ENCODE measurements at regions not wholly inside any gene's neighbourhood (a gene's known extent, or its start where the extent isn't known, plus 50 kb on each side); places are given as distances from the start of the nearest gene placed in this dataset.

DNA sequence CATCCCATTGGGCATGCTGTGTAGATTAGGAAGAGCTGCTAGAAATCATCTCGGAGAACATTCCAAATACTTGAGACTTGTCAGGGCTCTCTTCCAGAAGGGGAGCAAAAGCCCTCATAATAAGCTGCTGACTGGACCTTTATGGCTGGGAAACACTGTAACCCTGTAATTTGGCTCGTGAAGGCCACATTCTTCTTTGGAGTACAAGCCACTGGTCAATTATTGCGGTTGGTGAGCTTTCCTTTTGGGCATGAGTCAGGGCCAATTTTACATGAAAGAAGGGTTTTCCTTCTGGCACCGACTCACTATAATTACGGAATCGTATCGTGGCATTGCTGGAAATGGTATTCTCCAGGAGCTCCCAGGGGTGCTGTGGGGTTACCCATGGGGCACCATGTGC lies 434.5 kb upstream of the RGMA start:
- H3K4me3 Mint-ChIP-seq = no peak overlapping the region
- TF ChIP-seq, protein P1, sequence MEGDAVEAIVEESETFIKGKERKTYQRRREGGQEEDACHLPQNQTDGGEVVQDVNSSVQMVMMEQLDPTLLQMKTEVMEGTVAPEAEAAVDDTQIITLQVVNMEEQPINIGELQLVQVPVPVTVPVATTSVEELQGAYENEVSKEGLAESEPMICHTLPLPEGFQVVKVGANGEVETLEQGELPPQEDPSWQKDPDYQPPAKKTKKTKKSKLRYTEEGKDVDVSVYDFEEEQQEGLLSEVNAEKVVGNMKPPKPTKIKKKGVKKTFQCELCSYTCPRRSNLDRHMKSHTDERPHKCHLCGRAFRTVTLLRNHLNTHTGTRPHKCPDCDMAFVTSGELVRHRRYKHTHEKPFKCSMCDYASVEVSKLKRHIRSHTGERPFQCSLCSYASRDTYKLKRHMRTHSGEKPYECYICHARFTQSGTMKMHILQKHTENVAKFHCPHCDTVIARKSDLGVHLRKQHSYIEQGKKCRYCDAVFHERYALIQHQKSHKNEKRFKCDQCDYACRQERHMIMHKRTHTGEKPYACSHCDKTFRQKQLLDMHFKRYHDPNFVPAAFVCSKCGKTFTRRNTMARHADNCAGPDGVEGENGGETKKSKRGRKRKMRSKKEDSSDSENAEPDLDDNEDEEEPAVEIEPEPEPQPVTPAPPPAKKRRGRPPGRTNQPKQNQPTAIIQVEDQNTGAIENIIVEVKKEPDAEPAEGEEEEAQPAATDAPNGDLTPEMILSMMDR (conservative IDR thresholded peaks at IDR 0.05) = no peak
- no peaks in the 10 kb centered on the region for H3K9me3 Mint-ChIP-seq
- H3K27me3 Mint-ChIP-seq = no peaks in the 10 kb centered on the region
- no peaks in the 10 kb centered on the region for H3K4me1 Mint-ChIP-seq (ENCODE audit: unreplicated experiment)
- H3K27ac Mint-ChIP-seq = no peak overlapping the region
- no peak for DNase-seq (ENCODE audit: extremely low spot score, unreplicated experiment)
- H3K36me3 Mint-ChIP-seq = no peaks in the 10 kb centered on the region

DNA sequence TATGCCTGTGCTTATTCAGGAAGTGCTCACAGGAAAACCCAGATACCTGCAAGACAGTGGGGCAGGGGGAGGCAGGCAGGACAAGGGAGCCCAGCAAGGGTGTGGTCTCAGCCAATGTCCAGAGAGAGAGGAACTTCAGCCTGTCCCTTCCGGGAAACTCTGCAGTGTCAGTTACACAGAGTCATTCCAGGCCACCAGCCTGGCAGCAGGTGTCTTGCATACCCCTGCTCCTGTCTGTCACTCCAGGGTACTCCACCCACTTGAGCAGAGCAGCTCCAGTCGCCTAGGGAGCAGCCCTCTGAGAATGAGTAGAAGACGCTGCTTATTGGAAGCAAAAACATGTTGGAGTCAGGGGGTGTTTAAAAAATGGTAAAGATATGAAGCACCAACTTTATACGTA lies 431.2 kb upstream of the RGMA start:
- Mint-ChIP-seq H3K4me1 (ENCODE audit: unreplicated experiment) (no peaks in the 10 kb centered on the region), H3K4me3 (no peak overlapping the region), H3K27me3 (no peaks in the 10 kb centered on the region), H3K36me3 (no peaks in the 10 kb centered on the region), H3K27ac (no peak overlapping the region), H3K9me3 (no peaks in the 10 kb centered on the region)
- TF ChIP-seq, protein P1 (conservative IDR thresholded peaks at IDR 0.05) = peak; percentile 21
- no peak for DNase-seq (ENCODE audit: extremely low spot score, unreplicated experiment)

DNA sequence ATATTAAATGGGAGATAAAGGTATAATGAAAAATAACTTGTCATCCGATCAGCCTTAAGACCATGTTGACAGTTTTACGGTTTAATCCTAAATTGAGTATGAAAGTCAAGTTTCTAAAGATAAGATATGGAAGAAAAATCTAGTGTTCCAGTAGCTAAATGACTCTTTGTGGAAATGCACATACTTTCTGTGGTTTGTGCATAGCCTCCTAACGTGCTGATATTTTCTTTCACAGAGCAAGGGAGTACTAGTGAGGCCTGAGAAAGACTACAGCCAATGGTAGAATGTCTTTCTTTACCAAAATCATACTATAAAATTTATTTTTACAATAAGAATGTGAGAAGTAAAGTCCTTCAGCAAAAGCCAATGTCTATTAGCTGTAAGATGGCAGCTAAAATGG lies 430.6 kb upstream of the RGMA start:
- Mint-ChIP-seq H3K27ac (no peak overlapping the region), H3K9me3 (no peaks in the 10 kb centered on the region), H3K4me1 (ENCODE audit: unreplicated experiment) (no peaks in the 10 kb centered on the region), H3K36me3 (no peaks in the 10 kb centered on the region), H3K4me3 (no peak overlapping the region), H3K27me3 (no peaks in the 10 kb centered on the region)
- DNase-seq (ENCODE audit: extremely low spot score, unreplicated experiment) = no peak
- TF ChIP-seq, protein P1 (conservative IDR thresholded peaks at IDR 0.05) = no peak

DNA sequence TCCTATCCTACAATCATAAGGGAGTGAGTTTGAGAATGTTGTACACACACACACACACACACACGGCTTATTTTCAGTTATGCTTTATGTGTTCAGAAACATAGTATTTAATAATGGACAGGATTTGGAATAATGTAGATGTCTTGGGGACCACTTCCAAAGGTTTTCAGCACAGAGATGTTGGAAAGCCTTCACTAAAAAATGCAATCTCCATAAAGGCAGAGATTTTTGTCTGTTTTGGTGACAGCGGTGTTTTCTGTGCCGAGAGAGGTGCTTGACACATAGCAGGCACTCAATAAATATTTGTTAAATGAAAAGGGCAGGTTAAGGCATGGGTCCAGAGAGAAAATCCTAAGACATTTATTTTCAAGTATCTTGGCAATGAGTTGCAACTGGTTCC lies 428.2 kb upstream of the RGMA start:
- Mint-ChIP-seq H3K9me3 (no peaks in the 10 kb centered on the region), H3K27me3 (no peaks in the 10 kb centered on the region), H3K36me3 (no peaks in the 10 kb centered on the region), H3K4me1 (ENCODE audit: unreplicated experiment) (no peaks in the 10 kb centered on the region), H3K4me3 (no peak overlapping the region), H3K27ac (no peak overlapping the region)
- DNase-seq (ENCODE audit: extremely low spot score, unreplicated experiment) = no peak
- TF ChIP-seq, protein P1 (conservative IDR thresholded peaks at IDR 0.05) = no peak

DNA sequence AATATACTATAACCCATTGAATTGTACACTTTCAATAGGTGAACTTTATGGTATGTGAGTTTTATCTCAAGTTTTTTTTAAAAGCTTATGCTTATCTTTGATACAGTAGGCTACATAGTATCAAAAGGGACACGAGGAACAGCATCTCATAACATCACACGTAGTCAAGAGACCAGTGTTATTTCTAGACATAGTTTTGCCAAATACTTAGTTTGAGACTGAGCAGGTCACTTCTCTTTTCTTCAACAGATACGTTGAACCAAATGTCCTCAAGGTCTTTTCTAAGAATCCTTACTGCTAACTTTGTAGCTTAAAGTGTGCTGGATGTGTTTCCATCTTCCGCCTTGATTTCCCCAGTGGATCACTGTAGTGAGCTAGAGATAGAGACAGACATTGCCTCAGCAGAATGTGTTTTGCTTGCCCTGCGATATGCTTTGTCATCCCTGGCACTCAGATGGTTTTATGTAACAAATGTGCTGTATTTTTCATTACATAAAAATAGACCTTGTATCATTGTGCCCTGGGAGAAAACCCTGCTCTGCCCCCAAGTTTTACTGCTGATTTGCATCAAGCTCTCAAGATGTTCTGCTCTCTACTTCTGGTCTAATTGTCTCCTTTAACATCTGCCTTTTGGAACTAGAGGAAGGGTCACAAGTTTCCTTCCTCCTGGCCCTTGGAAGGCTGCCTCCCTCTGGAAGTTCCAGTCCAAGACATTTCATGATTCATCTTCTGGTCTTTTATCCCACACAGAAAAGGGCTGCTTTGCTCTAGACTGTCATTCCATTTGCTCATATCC lies 426.4 kb upstream of the RGMA start:
- TF ChIP-seq, protein P1 (conservative IDR thresholded peaks at IDR 0.05) = no peak
- DNase-seq (ENCODE audit: extremely low spot score, unreplicated experiment) = no peak
- H3K27ac Mint-ChIP-seq = no peak overlapping the region
- no peaks in the 10 kb centered on the region for H3K4me1 Mint-ChIP-seq (ENCODE audit: unreplicated experiment)
- H3K36me3 Mint-ChIP-seq = no peaks in the 10 kb centered on the region
- H3K9me3 Mint-ChIP-seq = no peaks in the 10 kb centered on the region
- no peaks in the 10 kb centered on the region for H3K27me3 Mint-ChIP-seq
- H3K4me3 Mint-ChIP-seq = no peak overlapping the region
